Astrocyte (in vitro differentiated cells and primary cell): ENCODE measurements at regions not wholly inside any gene's neighbourhood (a gene's known extent, or its start where the extent isn't known, plus 50 kb on each side); places are given as distances from the start of the nearest gene placed in this dataset.

Source experiments
- DNase-seq: peaks from one replicate; pipeline ENCODE4 v3.0.0-alpha.2; 2010; ENCODE audit warnings: low read depth
- FAIRE-seq: peaks from 2 replicates; lab custom pipeline; 2011; peaks lifted over from hg19 to GRCh38; lab: Jason Lieb, UNC
- H2AFZ ChIP-seq: 2 replicates; pipeline ENCODE4 v1.6.0; 2012; ENCODE audit warnings: low read depth, low read length, inconsistent platforms
- H3K27ac ChIP-seq: 2 replicates; pipeline ENCODE4 v1.5.1; 2011; ENCODE audit warnings: low read depth, low read length, inconsistent platforms
- H3K27me3 ChIP-seq: 2 replicates; pipeline ENCODE4 v1.6.0; 2011; ENCODE audit warnings: low read length, inconsistent platforms; ENCODE audit not compliant: insufficient read depth
- H3K36me3 ChIP-seq: 2 replicates; pipeline ENCODE4 v1.5.1; 2011; ENCODE audit warnings: low read length, inconsistent platforms; ENCODE audit not compliant: insufficient read depth
- H3K4me1 ChIP-seq: 2 replicates; pipeline ENCODE4 v1.5.1; 2011; ENCODE audit warnings: low read length, inconsistent platforms; ENCODE audit not compliant: insufficient read depth
- H3K4me2 ChIP-seq: 2 replicates; pipeline ENCODE4 v1.6.0; 2012; ENCODE audit warnings: low read length, inconsistent platforms
- H3K4me3 ChIP-seq: 2 replicates; pipeline ENCODE4 v1.5.1; 2011; ENCODE audit warnings: low read depth, mild to moderate bottlenecking, low read length, inconsistent platforms; ENCODE audit not compliant: insufficient read depth
- H3K79me2 ChIP-seq: 2 replicates; pipeline ENCODE4 v1.6.0; 2012; ENCODE audit warnings: mild to moderate bottlenecking, low read length, inconsistent platforms; ENCODE audit not compliant: insufficient read depth
- H3K9ac ChIP-seq: 2 replicates; pipeline ENCODE4 v1.6.0; 2012; ENCODE audit warnings: mild to moderate bottlenecking, low read length, inconsistent platforms
- H3K9me3 ChIP-seq: 2 replicates; pipeline ENCODE4 v1.5.1; 2012; ENCODE audit warnings: low read depth, mild to moderate bottlenecking, low read length, inconsistent platforms; ENCODE audit not compliant: insufficient read depth
- H4K20me1 ChIP-seq: 2 replicates; pipeline ENCODE4 v1.6.0; 2012; ENCODE audit warnings: low read length, inconsistent platforms; ENCODE audit not compliant: insufficient read depth
- H3K27ac Mint-ChIP-seq: one replicate; pipeline ENCODE4 v1.8.0; 2021; ENCODE audit warnings: mild to moderate bottlenecking, mixed read lengths; ENCODE audit not compliant: unreplicated experiment
- H3K27me3 Mint-ChIP-seq: one replicate; pipeline ENCODE4 v1.8.0; 2021; ENCODE audit warnings: low read depth, mixed read lengths; ENCODE audit not compliant: unreplicated experiment
- H3K36me3 Mint-ChIP-seq: one replicate; pipeline ENCODE4 v1.8.0; 2021; ENCODE audit warnings: low read depth, mixed read lengths; ENCODE audit not compliant: unreplicated experiment
- H3K4me1 Mint-ChIP-seq: one replicate; pipeline ENCODE4 v1.8.0; 2021; ENCODE audit warnings: low read depth, mixed read lengths; ENCODE audit not compliant: unreplicated experiment
- H3K4me3 Mint-ChIP-seq: one replicate; pipeline ENCODE4 v1.8.0; 2021; ENCODE audit warnings: mild to moderate bottlenecking, moderate library complexity, mixed read lengths; ENCODE audit not compliant: unreplicated experiment
- H3K9me3 Mint-ChIP-seq: one replicate; pipeline ENCODE4 v1.8.0; 2021; ENCODE audit warnings: mild to moderate bottlenecking, mixed read lengths; ENCODE audit not compliant: unreplicated experiment
- CTCF ChIP-seq: IDR thresholded peaks from 2 replicates; pipeline ENCODE4 v1.5.1; 2011; ENCODE audit warnings: low read depth, mild to moderate bottlenecking, inconsistent platforms, low read length, moderate library complexity; ENCODE audit not compliant: insufficient read depth
- EZH2 ChIP-seq: IDR thresholded peaks from 2 replicates; pipeline ENCODE4 v1.6.1; 2012; ENCODE audit warnings: mild to moderate bottlenecking, low read length, inconsistent platforms; ENCODE audit not compliant: insufficient read depth

GRCh38 chr16:22977294-22977697 is 163.3 kb downstream of the HS3ST2 start:
- Mint-ChIP-seq H3K27me3 (peaks cover 4% of the 10 kb centered on the region), H3K36me3 (no peaks in the 10 kb centered on the region), H3K9me3 (peaks cover 4% of the 10 kb centered on the region), H3K4me3 (no peak overlapping the region), H3K27ac (no peak overlapping the region), H3K4me1 (peaks cover 5% of the 10 kb centered on the region)
- Histone ChIP-seq H3K9ac (no peak overlapping the region), H3K36me3 (no peaks in the 10 kb centered on the region), H4K20me1 (no peaks in the 10 kb centered on the region), H2AFZ (no peak overlapping the region), H3K27me3 (no peaks in the 10 kb centered on the region), H3K4me3 (no peak overlapping the region), H3K9me3 (no peaks in the 10 kb centered on the region), H3K4me2 (no peak overlapping the region), H3K79me2 (no peaks in the 10 kb centered on the region), H3K27ac (no peak overlapping the region), H3K4me1 (no peaks in the 10 kb centered on the region)
- no peak for TF ChIP-seq CTCF
- TF ChIP-seq EZH2, result no peak
- FAIRE-seq, result no peak
- DNase-seq, result no peak

GRCh38 chr16:22973522-22973921 is 159.6 kb downstream of the HS3ST2 start:
- FAIRE-seq, result no peak
- H3K27ac Mint-ChIP-seq, result no peak overlapping the region

More at GRCh38 chr16:22973522-22973921, 159.6 kb downstream of the HS3ST2 start:
- H3K27ac ChIP-seq, result no peak overlapping the region
- H3K9me3 ChIP-seq, result no peaks in the 10 kb centered on the region
- Mint-ChIP-seq H3K36me3 (no peaks in the 10 kb centered on the region), H3K4me3 (no peak overlapping the region), H3K9me3 (peaks cover 4% of the 10 kb centered on the region), H3K27me3 (peaks cover 10% of the 10 kb centered on the region), H3K4me1 (no peaks in the 10 kb centered on the region)
- H4K20me1 ChIP-seq, result no peaks in the 10 kb centered on the region
- H3K27me3 ChIP-seq, result no peaks in the 10 kb centered on the region
- no peaks in the 10 kb centered on the region for H3K36me3 ChIP-seq
- no peaks in the 10 kb centered on the region for H3K4me1 ChIP-seq
- H3K4me2 ChIP-seq, result no peak overlapping the region
- no peak for DNase-seq
- no peak overlapping the region for H2AFZ ChIP-seq
- no peaks in the 10 kb centered on the region for H3K79me2 ChIP-seq
- TF ChIP-seq CTCF, result no peak
- no peak for TF ChIP-seq EZH2
- H3K4me3 ChIP-seq, result no peak overlapping the region
- no peak overlapping the region for H3K9ac ChIP-seq
